Hepatocyte (in vitro differentiated cells): ENCODE measurements at regions not wholly inside any gene's neighbourhood (a gene's known extent, or its start where the extent isn't known, plus 50 kb on each side); places are given as distances from the start of the nearest gene placed in this dataset.

Experiments used
- CTCF ChIP-seq: fragments of 200-600 bp; sonication (generic); IDR thresholded peaks from 2 replicates; pipeline ENCODE4 v1.5.1; 2016; ENCODE audit warnings: antibody characterized with exemption, mild to moderate bottlenecking; ENCODE audit not compliant: poor library complexity
- EZH2 ChIP-seq: fragments of 200-600 bp; sonication (generic); IDR thresholded peaks from 2 replicates; pipeline ENCODE4 v1.6.1; 2016; ENCODE audit warnings: antibody characterized with exemption, mild to moderate bottlenecking, borderline replicate concordance
- EZH2phosphoT487 ChIP-seq: fragments of 200-600 bp; sonication (generic); IDR thresholded peaks from one replicate; pipeline ENCODE4 v1.6.1; 2018; ENCODE audit warnings: antibody characterized with exemption, mild to moderate bottlenecking, low read depth, moderate library complexity; ENCODE audit not compliant: unreplicated experiment, severe bottlenecking

GRCh38 chr2:34306745-34307144, 707.6 kb upstream of the FAM98A start:
- TF ChIP-seq CTCF (no peak), EZH2 (no peak), EZH2phosphoT487 (no peak)
